Keratinocyte (primary cell): ENCODE measurements at regions not wholly inside any gene's neighbourhood (a gene's known extent, or its start where the extent isn't known, plus 50 kb on each side); places are given as distances from the start of the nearest gene placed in this dataset.

Source experiments
- DNase-seq: peaks from one replicate; pipeline ENCODE4 v3.0.0-alpha.2; 2011; ENCODE audit warnings: low read depth, missing footprints, low spot score
- FAIRE-seq: peaks from 2 replicates; lab custom pipeline; 2011; peaks lifted over from hg19 to GRCh38; lab: Jason Lieb, UNC
- H2AFZ ChIP-seq: 2 replicates; pipeline ENCODE4 v1.6.0; 2012; ENCODE audit warnings: low read length, control low read depth, inconsistent platforms; ENCODE audit not compliant: control insufficient read depth
- H3K27ac ChIP-seq: 2 replicates; pipeline ENCODE4 v1.5.1; 2011; ENCODE audit warnings: low read length; ENCODE audit not compliant: control insufficient read depth, insufficient read depth
- H3K27me3 ChIP-seq: 3 replicates; pipeline ENCODE4 v1.6.0; 2011; ENCODE audit warnings: low read length; ENCODE audit not compliant: control insufficient read depth, insufficient read depth; ENCODE audit errors: extremely low read depth
- H3K36me3 ChIP-seq, 2 experiments: 2 replicates in 1 of 2; 3 replicates in 1 of 2; pipeline ENCODE4 v1.5.1; 2011; ENCODE audit warnings: low read length in 2 of 2, mild to moderate bottlenecking in 1 of 2; ENCODE audit not compliant: control insufficient read depth in 2 of 2, insufficient read depth in 2 of 2; ENCODE audit errors: extremely low read depth in 1 of 2
- H3K4me1 ChIP-seq: 3 replicates; pipeline ENCODE4 v1.5.1; 2011; ENCODE audit warnings: low read length; ENCODE audit not compliant: control insufficient read depth, insufficient read depth; ENCODE audit errors: extremely low read depth
- H3K4me2 ChIP-seq: 3 replicates; pipeline ENCODE4 v1.6.0; 2011; ENCODE audit warnings: low read depth, low read length; ENCODE audit not compliant: control insufficient read depth, insufficient read depth; ENCODE audit errors: extremely low read depth
- H3K4me3 ChIP-seq, 3 experiments: fragments of 200-600 bp in 1 of 3; sonication (generic) in 1 of 3; 2 replicates in 2 of 3; 3 replicates in 1 of 3; pipeline ENCODE4 v1.5.1; 2011 to 2016; ENCODE audit warnings: low read length in 3 of 3, mild to moderate bottlenecking in 3 of 3, control low read depth in 2 of 3, inconsistent platforms in 1 of 3, low read depth in 1 of 3, mixed read lengths in 1 of 3, mixed run types in 1 of 3, moderate library complexity in 1 of 3; ENCODE audit not compliant: control insufficient read depth in 2 of 3, insufficient read depth in 2 of 3; ENCODE audit errors: extremely low read depth in 1 of 3
- H3K79me2 ChIP-seq: 2 replicates; pipeline ENCODE4 v1.6.0; 2012; ENCODE audit warnings: low read length; ENCODE audit not compliant: control insufficient read depth, insufficient read depth
- H3K9ac ChIP-seq: 3 replicates; pipeline ENCODE4 v1.6.0; 2011; ENCODE audit warnings: low read length; ENCODE audit not compliant: control insufficient read depth, insufficient read depth; ENCODE audit errors: extremely low read depth
- H3K9me1 ChIP-seq: 3 replicates; pipeline ENCODE4 v1.6.0; 2011; ENCODE audit warnings: low read length; ENCODE audit not compliant: control insufficient read depth, insufficient read depth; ENCODE audit errors: extremely low read depth
- H3K9me3 ChIP-seq: 2 replicates; pipeline ENCODE4 v1.5.1; 2012; ENCODE audit warnings: low read depth, low read length; ENCODE audit not compliant: control insufficient read depth
- H4K20me1 ChIP-seq: 3 replicates; pipeline ENCODE4 v1.6.0; 2011; ENCODE audit warnings: low read length; ENCODE audit not compliant: control insufficient read depth, insufficient read depth; ENCODE audit errors: extremely low read depth
- EZH2 ChIP-seq: IDR thresholded peaks from one replicate; pipeline ENCODE4 v1.6.1; 2012; ENCODE audit warnings: inconsistent platforms, mild to moderate bottlenecking, low read length, moderate library complexity
- dilution Hi-C: fragments of 300-500 bp; cut with MboI; formaldehyde crosslinking; loops from one replicate; pipeline ENCODE4 v1.7.0; 2020; ENCODE audit warnings: low sequenced_read_pairs; ENCODE audit not compliant: extremely low pct_ligation_motif_present
- TF ChIP-seq, protein P1 (sequence below), 3 experiments: IDR thresholded peaks in 1 of 3; conservative IDR thresholded peaks in 1 of 3; optimal IDR thresholded peaks in 1 of 3; 2 replicates in 2 of 3; 3 replicates in 1 of 3; pipeline versions ENCODE3 to v1.5.1; 2011; ENCODE audit warnings: low read length in 3 of 3, mild to moderate bottlenecking in 3 of 3, moderate library complexity in 2 of 3, control low read depth in 1 of 3, inconsistent platforms in 1 of 3; ENCODE audit not compliant: insufficient read depth in 2 of 3; ENCODE audit errors: extremely low read depth in 1 of 3

DNA sequence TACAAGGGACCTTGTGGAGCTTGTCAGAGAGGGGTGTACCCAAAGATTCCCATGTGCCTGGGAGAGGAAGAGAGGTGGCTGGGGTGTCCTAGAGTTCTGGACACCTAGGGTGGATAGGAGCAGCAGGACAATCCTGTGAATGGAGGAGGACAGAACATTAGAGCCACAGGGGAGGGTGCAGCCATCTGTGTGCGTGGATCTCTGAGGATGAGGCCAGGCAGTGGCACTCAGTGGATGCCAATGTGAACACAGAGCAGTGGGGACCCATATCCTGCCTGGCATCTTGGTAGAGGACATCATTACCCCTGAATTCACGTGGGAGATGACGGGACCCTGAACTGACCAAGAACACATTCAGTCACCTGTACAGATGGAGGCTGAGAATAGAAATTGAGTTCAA is 205.3 kb downstream of the CD83 start:
- Histone ChIP-seq H2AFZ (no peak overlapping the region), H3K4me2 (no peak overlapping the region), H3K4me3 (no peak overlapping the region), H3K36me3 (no peaks in the 10 kb centered on the region), H4K20me1 (no peaks in the 10 kb centered on the region), H3K79me2 (no peaks in the 10 kb centered on the region), H3K9me3 (no peaks in the 10 kb centered on the region), H3K4me1 (no peaks in the 10 kb centered on the region), H3K27ac (no peak overlapping the region), H3K9ac (no peak overlapping the region), H3K27me3 (no peaks in the 10 kb centered on the region), H3K9me1 (no peaks in the 10 kb centered on the region)
- DNase-seq, result no peak
- dilution Hi-C loops, result no loop called here
- no peak for FAIRE-seq
- TF ChIP-seq, protein P1, sequence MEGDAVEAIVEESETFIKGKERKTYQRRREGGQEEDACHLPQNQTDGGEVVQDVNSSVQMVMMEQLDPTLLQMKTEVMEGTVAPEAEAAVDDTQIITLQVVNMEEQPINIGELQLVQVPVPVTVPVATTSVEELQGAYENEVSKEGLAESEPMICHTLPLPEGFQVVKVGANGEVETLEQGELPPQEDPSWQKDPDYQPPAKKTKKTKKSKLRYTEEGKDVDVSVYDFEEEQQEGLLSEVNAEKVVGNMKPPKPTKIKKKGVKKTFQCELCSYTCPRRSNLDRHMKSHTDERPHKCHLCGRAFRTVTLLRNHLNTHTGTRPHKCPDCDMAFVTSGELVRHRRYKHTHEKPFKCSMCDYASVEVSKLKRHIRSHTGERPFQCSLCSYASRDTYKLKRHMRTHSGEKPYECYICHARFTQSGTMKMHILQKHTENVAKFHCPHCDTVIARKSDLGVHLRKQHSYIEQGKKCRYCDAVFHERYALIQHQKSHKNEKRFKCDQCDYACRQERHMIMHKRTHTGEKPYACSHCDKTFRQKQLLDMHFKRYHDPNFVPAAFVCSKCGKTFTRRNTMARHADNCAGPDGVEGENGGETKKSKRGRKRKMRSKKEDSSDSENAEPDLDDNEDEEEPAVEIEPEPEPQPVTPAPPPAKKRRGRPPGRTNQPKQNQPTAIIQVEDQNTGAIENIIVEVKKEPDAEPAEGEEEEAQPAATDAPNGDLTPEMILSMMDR (optimal IDR thresholded peaks at IDR 0.05 in 1 of 3, IDR thresholded peaks at IDR 0.05 in 1 of 3, conservative IDR thresholded peaks at IDR 0.05 in 1 of 3; ENCODE audit: extremely low read depth in 1 of 3, insufficient read depth in 2 of 3, low read length in 3 of 3), result no peak
- no peak for TF ChIP-seq EZH2

DNA sequence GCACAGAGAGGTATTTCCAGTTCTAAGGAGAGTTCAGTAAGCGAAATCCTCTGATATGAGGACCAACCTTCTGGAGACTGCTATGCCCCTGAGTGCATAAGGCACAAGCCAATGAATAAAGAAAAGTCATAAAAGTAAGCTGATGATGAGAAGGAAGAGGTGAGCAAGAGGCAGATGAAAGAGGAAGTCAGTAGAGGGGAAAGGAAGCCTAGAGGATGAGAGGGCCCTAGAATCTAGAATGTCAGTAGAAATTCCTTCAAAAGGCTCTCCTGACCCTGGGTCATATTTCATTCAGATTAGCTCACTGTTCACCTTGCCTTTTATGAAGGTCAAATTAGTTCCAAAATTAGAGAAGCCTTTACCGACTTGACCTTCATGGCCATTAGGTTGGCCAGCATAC is 209.2 kb downstream of the CD83 start:
- Histone ChIP-seq H3K36me3 (no peaks in the 10 kb centered on the region), H3K4me3 (no peak overlapping the region), H3K27ac (no peak overlapping the region), H3K9me1 (no peaks in the 10 kb centered on the region), H2AFZ (no peak overlapping the region), H3K4me2 (no peak overlapping the region), H3K9ac (no peak overlapping the region), H3K27me3 (no peaks in the 10 kb centered on the region), H3K9me3 (no peaks in the 10 kb centered on the region), H3K4me1 (no peaks in the 10 kb centered on the region), H4K20me1 (no peaks in the 10 kb centered on the region), H3K79me2 (no peaks in the 10 kb centered on the region)
- DNase-seq (no peak), FAIRE-seq (no peak)
- TF ChIP-seq EZH2, result no peak
- TF ChIP-seq, protein P1 (optimal IDR thresholded peaks at IDR 0.05 in 1 of 3, IDR thresholded peaks at IDR 0.05 in 1 of 3, conservative IDR thresholded peaks at IDR 0.05 in 1 of 3; ENCODE audit: extremely low read depth in 1 of 3, insufficient read depth in 2 of 3, low read length in 3 of 3), result no peak
- dilution Hi-C loops, result no loop called here
